HepG2 (cell line): ENCODE measurements at regions not wholly inside any gene's neighbourhood (a gene's known extent, or its start where the extent isn't known, plus 50 kb on each side); places are given as distances from the start of the nearest gene placed in this dataset.

Source experiments
- MTA1 ChIP-seq: sonication (generic); formaldehyde crosslinking; IDR thresholded peaks from 2 replicates; pipeline ENCODE4 v1.4.0; 2020; ENCODE audit warnings: missing genetic modification reagents, mild to moderate bottlenecking, borderline replicate concordance
- MXD4 ChIP-seq: IDR thresholded peaks from 2 replicates; pipeline ENCODE4 v1.6.1; 2016; ENCODE audit warnings: mild to moderate bottlenecking, missing biosample characterization, missing genetic modification reagents
- REL ChIP-seq: sonication (generic); formaldehyde crosslinking; conservative IDR thresholded peaks from 2 replicates; pipeline ENCODE4 v1.8.0; 2022; ENCODE audit warnings: mild to moderate bottlenecking, missing genetic modification reagents, moderate library complexity
- ZNF235 ChIP-seq: sonication (generic); formaldehyde crosslinking; IDR thresholded peaks from 2 replicates; pipeline ENCODE4 v1.8.1; 2023; ENCODE audit warnings: mild to moderate bottlenecking, missing genetic modification reagents, borderline replicate concordance
- ZNF468 ChIP-seq: sonication (generic); formaldehyde crosslinking; IDR thresholded peaks from 2 replicates; pipeline ENCODE4 v1.8.0; 2022; ENCODE audit warnings: mild to moderate bottlenecking, moderate library complexity, missing genetic modification reagents
- ZNF672 ChIP-seq: sonication (generic); formaldehyde crosslinking; IDR thresholded peaks from 2 replicates; pipeline ENCODE4 v1.8.1; 2022; ENCODE audit warnings: missing genetic modification reagents
- TF ChIP-seq, protein P1 (sequence below): sonication (generic); formaldehyde crosslinking; IDR thresholded peaks from 2 replicates; pipeline ENCODE4 v1.5.0; 2020; ENCODE audit warnings: mild to moderate bottlenecking, missing genetic modification reagents, borderline replicate concordance

DNA sequence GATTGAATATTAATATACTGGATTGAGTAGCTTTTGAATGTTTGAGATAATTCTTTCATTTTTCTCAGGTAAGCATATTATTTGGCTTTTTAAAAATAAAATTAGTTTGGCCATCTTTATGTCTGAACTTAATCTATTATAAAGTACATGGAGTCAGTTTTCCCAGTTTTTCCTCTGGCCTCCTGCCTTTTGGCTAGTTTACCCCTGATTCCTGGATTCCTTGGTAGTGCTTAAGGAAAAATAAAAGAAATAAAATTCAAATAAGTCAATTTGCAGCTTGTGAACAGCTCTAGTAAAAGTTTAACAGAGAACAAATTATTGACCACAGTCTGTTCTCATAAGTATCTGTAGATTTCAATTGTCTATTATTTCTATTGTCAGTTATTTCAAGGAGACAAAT is 89.4 kb downstream of the COL6A6 start (continued):
- TF ChIP-seq, protein P1, sequence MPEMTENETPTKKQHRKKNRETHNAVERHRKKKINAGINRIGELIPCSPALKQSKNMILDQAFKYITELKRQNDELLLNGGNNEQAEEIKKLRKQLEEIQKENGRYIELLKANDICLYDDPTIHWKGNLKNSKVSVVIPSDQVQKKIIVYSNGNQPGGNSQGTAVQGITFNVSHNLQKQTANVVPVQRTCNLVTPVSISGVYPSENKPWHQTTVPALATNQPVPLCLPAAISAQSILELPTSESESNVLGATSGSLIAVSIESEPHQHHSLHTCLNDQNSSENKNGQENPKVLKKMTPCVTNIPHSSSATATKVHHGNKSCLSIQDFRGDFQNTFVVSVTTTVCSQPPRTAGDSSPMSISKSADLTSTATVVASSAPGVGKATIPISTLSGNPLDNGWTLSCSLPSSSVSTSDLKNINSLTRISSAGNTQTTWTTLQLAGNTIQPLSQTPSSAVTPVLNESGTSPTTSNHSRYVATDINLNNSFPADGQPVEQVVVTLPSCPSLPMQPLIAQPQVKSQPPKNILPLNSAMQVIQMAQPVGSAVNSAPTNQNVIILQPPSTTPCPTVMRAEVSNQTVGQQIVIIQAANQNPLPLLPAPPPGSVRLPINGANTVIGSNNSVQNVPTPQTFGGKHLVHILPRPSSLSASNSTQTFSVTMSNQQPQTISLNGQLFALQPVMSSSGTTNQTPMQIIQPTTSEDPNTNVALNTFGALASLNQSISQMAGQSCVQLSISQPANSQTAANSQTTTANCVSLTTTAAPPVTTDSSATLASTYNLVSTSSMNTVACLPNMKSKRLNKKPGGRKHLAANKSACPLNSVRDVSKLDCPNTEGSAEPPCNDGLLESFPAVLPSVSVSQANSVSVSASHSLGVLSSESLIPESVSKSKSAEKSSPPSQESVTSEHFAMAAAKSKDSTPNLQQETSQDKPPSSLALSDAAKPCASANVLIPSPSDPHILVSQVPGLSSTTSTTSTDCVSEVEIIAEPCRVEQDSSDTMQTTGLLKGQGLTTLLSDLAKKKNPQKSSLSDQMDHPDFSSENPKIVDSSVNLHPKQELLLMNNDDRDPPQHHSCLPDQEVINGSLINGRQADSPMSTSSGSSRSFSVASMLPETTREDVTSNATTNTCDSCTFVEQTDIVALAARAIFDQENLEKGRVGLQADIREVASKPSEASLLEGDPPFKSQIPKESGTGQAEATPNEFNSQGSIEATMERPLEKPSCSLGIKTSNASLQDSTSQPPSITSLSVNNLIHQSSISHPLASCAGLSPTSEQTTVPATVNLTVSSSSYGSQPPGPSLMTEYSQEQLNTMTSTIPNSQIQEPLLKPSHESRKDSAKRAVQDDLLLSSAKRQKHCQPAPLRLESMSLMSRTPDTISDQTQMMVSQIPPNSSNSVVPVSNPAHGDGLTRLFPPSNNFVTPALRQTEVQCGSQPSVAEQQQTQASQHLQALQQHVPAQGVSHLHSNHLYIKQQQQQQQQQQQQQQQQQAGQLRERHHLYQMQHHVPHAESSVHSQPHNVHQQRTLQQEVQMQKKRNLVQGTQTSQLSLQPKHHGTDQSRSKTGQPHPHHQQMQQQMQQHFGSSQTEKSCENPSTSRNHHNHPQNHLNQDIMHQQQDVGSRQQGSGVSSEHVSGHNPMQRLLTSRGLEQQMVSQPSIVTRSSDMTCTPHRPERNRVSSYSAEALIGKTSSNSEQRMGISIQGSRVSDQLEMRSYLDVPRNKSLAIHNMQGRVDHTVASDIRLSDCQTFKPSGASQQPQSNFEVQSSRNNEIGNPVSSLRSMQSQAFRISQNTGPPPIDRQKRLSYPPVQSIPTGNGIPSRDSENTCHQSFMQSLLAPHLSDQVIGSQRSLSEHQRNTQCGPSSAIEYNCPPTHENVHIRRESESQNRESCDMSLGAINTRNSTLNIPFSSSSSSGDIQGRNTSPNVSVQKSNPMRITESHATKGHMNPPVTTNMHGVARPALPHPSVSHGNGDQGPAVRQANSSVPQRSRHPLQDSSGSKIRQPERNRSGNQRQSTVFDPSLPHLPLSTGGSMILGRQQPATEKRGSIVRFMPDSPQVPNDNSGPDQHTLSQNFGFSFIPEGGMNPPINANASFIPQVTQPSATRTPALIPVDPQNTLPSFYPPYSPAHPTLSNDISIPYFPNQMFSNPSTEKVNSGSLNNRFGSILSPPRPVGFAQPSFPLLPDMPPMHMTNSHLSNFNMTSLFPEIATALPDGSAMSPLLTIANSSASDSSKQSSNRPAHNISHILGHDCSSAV (CRISPR knock-in tag) = no peak
- TF ChIP-seq ZNF235 (CRISPR knock-in tag) (no peak), REL (CRISPR knock-in tag) (no peak), MTA1 (CRISPR knock-in tag) (no peak), ZNF468 (CRISPR knock-in tag) (no peak), MXD4 (CRISPR knock-in tag) (no peak), ZNF672 (CRISPR knock-in tag) (no peak)
